GM12874 (cell line): ENCODE measurements at regions not wholly inside any gene's neighbourhood (a gene's known extent, or its start where the extent isn't known, plus 50 kb on each side); places are given as distances from the start of the nearest gene placed in this dataset.

Source experiments
- CTCF ChIP-seq: IDR thresholded peaks from 2 replicates; pipeline ENCODE4 v1.5.1; 2011; ENCODE audit warnings: low read depth, mild to moderate bottlenecking, control low read depth, low read length, moderate library complexity; ENCODE audit not compliant: insufficient read depth

GRCh38 chr18:56245866-56246580 is 392.4 kb downstream of the TXNL1 start:
- TF ChIP-seq CTCF, result no peak

- TF ChIP-seq CTCF, result no peak
These were observed 398.0 kb downstream of the TXNL1 start for GRCh38 chr18:56240405-56240804.

GRCh38 chr18:56238576-56238975 is 399.8 kb downstream of the TXNL1 start:
- no peak for TF ChIP-seq CTCF

GRCh38 chr18:56235481-56236013 is 402.8 kb downstream of the TXNL1 start:
- no peak for TF ChIP-seq CTCF

- no peak for TF ChIP-seq CTCF
These were observed 403.3 kb downstream of the TXNL1 start for GRCh38 chr18:56235071-56235470.

- no peak for TF ChIP-seq CTCF
These were observed 404.8 kb downstream of the TXNL1 start for GRCh38 chr18:56233595-56233994.

GRCh38 chr18:56226025-56226424 is 412.4 kb downstream of the TXNL1 start:
- TF ChIP-seq CTCF, result no peak
